ENCODE measurements at regions not wholly inside any gene's neighbourhood (a gene's known extent, or its start where the extent isn't known, plus 50 kb on each side); places are given as distances from the start of the nearest gene placed in this dataset.

- DNase-seq (ENCODE audit: low read depth), result no peak
Measured at GRCh38 chr3:153972862-153973261, 148.3 kb upstream of the ARHGEF26 start.

- no peak for DNase-seq (ENCODE audit: low read depth)
Measured at GRCh38 chr3:153973722-153974265, 147.4 kb upstream of the ARHGEF26 start.

GRCh38 chr3:153974614-153975013, 146.6 kb upstream of the ARHGEF26 start:
- no peak for DNase-seq (ENCODE audit: low read depth)

- DNase-seq (ENCODE audit: low read depth), result no peak
Measured at GRCh38 chr3:153976891-153977554, 144.2 kb upstream of the ARHGEF26 start.

- DNase-seq (ENCODE audit: low read depth), result no peak
Measured at GRCh38 chr3:153978006-153978405, 143.2 kb upstream of the ARHGEF26 start.

GRCh38 chr3:153979418-153980251, 141.6 kb upstream of the ARHGEF26 start:
- DNase-seq (ENCODE audit: low read depth), result no peak

- peak; percentile 91 for DNase-seq (ENCODE audit: low read depth)
Measured at GRCh38 chr3:153980252-153980590, 141.0 kb upstream of the ARHGEF26 start.

- DNase-seq (ENCODE audit: low read depth), result peak; percentile 24
Measured at GRCh38 chr3:153997364-153997763, 123.8 kb upstream of the ARHGEF26 start.

GRCh38 chr3:154003649-154004048, 117.5 kb upstream of the ARHGEF26 start:
- DNase-seq (ENCODE audit: low read depth), result no peak

GRCh38 chr3:154011036-154011435, 110.2 kb upstream of the ARHGEF26 start:
- no peak for DNase-seq (ENCODE audit: low read depth)

- DNase-seq (ENCODE audit: low read depth), result no peak
Measured at GRCh38 chr3:154013736-154014135, 107.5 kb upstream of the ARHGEF26 start.

GRCh38 chr3:154015307-154015706, 105.9 kb upstream of the ARHGEF26 start:
- DNase-seq (ENCODE audit: low read depth), result peak; percentile 49

GRCh38 chr3:154018100-154018696, 103.0 kb upstream of the ARHGEF26 start:
- DNase-seq (ENCODE audit: low read depth), result peak; percentile 13

- peak; percentile 72 for DNase-seq (ENCODE audit: low read depth)
Measured at GRCh38 chr3:154022606-154023005, 98.6 kb upstream of the ARHGEF26 start.

GRCh38 chr3:154023148-154023547, 98.0 kb upstream of the ARHGEF26 start:
- DNase-seq (ENCODE audit: low read depth), result peak; percentile 99

- no peak for DNase-seq (ENCODE audit: low read depth)
Measured at GRCh38 chr3:154025007-154025406, 96.2 kb upstream of the ARHGEF26 start.

GRCh38 chr3:154029926-154030325, 91.3 kb upstream of the ARHGEF26 start:
- no peak for DNase-seq (ENCODE audit: low read depth)

- DNase-seq (ENCODE audit: low read depth), result no peak
Measured at GRCh38 chr3:154034797-154035330, 86.3 kb upstream of the ARHGEF26 start.

GRCh38 chr3:154040283-154040682, 80.9 kb upstream of the ARHGEF26 start:
- peak; percentile 21 for DNase-seq (ENCODE audit: low read depth)

GRCh38 chr3:154044671-154045070, 76.5 kb upstream of the ARHGEF26 start:
- no peak for DNase-seq (ENCODE audit: low read depth)

- no peak for DNase-seq (ENCODE audit: low read depth)
Measured at GRCh38 chr3:154050216-154050615, 71.0 kb upstream of the ARHGEF26 start.

- DNase-seq (ENCODE audit: low read depth), result peak; percentile 26
Measured at GRCh38 chr3:154050766-154051165, 70.4 kb upstream of the ARHGEF26 start.

All from renal cortical epithelial cell (primary cell).